Esophagus muscularis mucosa (tissue), 4 donors: ENCODE measurements at regions not wholly inside any gene's neighbourhood (a gene's known extent, or its start where the extent isn't known, plus 50 kb on each side); places are given as distances from the start of the nearest gene placed in this dataset.

Experiments
- DNase-seq: peaks from one replicate; pipeline ENCODE4 v3.0.0-alpha.2; 2017; ENCODE audit errors: extremely low spot score
- H3K27ac ChIP-seq, 4 donors: fragments of 200-600 bp; sonication (generic); replicated peaks in 1 of 4; 1 replicate in 3 of 4; 2 replicates in 1 of 4; pipeline ENCODE4 v1.5.1; 2016 to 2019; ENCODE audit warnings: mild to moderate bottlenecking in 1 of 4
- H3K27me3 ChIP-seq, 4 donors: fragments of 200-600 bp; sonication (generic); one replicate each; pipeline versions ENCODE4 v1.5.1 to v1.6.0; 2016 to 2019
- H3K36me3 ChIP-seq, 4 donors: fragments of 200-600 bp; sonication (generic); one replicate each; pipeline ENCODE4 v1.5.1; 2016 to 2019
- H3K4me1 ChIP-seq, 4 donors: fragments of 200-600 bp; sonication (generic); one replicate each; pipeline ENCODE4 v1.5.1; 2016 to 2019
- H3K4me3 ChIP-seq, 4 donors: fragments of 200-600 bp; sonication (generic); 1 replicate in 2 of 4; 2 replicates in 2 of 4; pipeline ENCODE4 v1.5.1; 2016 to 2019; ENCODE audit warnings: mild to moderate bottlenecking in 4 of 4, moderate library complexity in 1 of 4
- H3K9me3 ChIP-seq, 4 donors: fragments of 200-600 bp; sonication (generic); 1 replicate in 3 of 4; 2 replicates in 1 of 4; pipeline ENCODE4 v1.5.1; 2016 to 2019
- EP300 ChIP-seq: sonication (generic); formaldehyde crosslinking; IDR thresholded peaks from one replicate; pipeline ENCODE4 v1.6.1; 2017; ENCODE audit warnings: antibody characterized with exemption
- POLR2A ChIP-seq: fragments of 450-650 bp; IDR thresholded peaks from one replicate; pipeline ENCODE4 v1.6.1; 2017; ENCODE audit warnings: antibody characterized with exemption, moderate library complexity, mild to moderate bottlenecking, low read depth
- POLR2AphosphoS5 ChIP-seq, 2 donors: sonication (generic); formaldehyde crosslinking; IDR thresholded peaks; one replicate each; pipeline ENCODE4 v1.6.1; 2017; ENCODE audit warnings: antibody characterized with exemption in 2 of 2
- WGBS: methylation state at CpG from one replicate; pipeline ENCODE4 v1.1.5; 2018; 5-methylcytosine and 5-hydroxymethylcytosine counted together
- intact Hi-C: fragments of 100-400 bp; cut with DNase I; formaldehyde crosslinking; loops from one replicate; pipeline ENCODE4 v1.15.1; 2023
- TF ChIP-seq, protein P1 (sequence below), 3 experiments: fragments of 200-600 bp in 2 of 3; fragments of 450-650 bp in 1 of 3; sonication (generic) in 2 of 3; IDR thresholded peaks; one replicate each; pipeline ENCODE4 v1.5.1; 2017 to 2019; ENCODE audit warnings: antibody characterized with exemption in 3 of 3, mild to moderate bottlenecking in 2 of 3, moderate library complexity in 1 of 3

DNA sequence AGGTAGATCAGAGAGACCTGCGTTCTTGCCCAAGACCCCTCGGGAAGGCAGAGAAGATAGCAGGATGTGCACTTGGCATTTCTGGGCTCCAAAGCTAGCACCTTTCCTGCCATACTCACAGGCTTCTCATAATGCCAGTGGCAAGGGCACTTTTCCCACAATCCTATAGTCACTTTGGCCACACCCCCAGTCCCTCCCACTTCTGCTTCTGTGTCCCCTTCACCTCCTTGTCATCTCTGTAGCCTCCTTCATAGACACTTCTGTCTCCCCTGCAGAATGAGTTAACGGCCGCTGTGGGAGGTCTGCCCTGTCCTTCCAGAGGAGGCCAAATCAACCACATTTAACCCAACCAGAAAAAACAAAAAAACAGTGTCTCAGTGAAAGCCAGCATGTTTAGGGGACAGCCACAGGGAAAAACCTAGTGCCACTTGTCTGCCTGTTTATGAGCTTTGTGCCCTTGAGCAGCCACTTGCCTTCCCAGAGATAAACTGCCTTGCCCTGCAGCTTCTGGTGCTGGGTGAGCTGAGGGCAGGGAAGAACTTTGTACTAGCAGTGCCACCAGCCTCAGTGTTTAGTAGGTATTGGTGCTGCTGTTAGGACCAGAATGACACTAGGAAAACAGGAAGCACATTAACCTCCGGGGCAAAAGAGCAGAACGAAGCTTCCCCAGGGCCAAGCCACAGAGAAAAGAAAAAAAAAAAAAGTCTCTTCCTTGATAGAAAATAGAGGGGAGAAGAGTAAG, 193.0 kb upstream of the PWP1 start:
- Histone ChIP-seq H3K36me3 (no peaks in the 10 kb centered on the region), H3K27ac (no peak overlapping the region), H3K9me3 (no peaks in the 10 kb centered on the region), H3K4me1 (peaks cover 0 to 6% (median 0%) of the 10 kb centered on the region in 4 donors), H3K4me3 (no peak overlapping the region), H3K27me3 (peaks cover 0 to 11% (median 0%) of the 10 kb centered on the region in 4 donors)
- TF ChIP-seq, protein P1, sequence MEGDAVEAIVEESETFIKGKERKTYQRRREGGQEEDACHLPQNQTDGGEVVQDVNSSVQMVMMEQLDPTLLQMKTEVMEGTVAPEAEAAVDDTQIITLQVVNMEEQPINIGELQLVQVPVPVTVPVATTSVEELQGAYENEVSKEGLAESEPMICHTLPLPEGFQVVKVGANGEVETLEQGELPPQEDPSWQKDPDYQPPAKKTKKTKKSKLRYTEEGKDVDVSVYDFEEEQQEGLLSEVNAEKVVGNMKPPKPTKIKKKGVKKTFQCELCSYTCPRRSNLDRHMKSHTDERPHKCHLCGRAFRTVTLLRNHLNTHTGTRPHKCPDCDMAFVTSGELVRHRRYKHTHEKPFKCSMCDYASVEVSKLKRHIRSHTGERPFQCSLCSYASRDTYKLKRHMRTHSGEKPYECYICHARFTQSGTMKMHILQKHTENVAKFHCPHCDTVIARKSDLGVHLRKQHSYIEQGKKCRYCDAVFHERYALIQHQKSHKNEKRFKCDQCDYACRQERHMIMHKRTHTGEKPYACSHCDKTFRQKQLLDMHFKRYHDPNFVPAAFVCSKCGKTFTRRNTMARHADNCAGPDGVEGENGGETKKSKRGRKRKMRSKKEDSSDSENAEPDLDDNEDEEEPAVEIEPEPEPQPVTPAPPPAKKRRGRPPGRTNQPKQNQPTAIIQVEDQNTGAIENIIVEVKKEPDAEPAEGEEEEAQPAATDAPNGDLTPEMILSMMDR (IDR thresholded peaks at IDR 0.05): no peak
- no peak for TF ChIP-seq POLR2AphosphoS5 (IDR thresholded peaks at IDR 0.05)
- no peak for TF ChIP-seq POLR2A
- TF ChIP-seq EP300: no peak
- no peak for DNase-seq
- 70% methylated on average over 6 of the region's 6 CpGs for WGBS
- intact Hi-C loops: no loop called here

DNA sequence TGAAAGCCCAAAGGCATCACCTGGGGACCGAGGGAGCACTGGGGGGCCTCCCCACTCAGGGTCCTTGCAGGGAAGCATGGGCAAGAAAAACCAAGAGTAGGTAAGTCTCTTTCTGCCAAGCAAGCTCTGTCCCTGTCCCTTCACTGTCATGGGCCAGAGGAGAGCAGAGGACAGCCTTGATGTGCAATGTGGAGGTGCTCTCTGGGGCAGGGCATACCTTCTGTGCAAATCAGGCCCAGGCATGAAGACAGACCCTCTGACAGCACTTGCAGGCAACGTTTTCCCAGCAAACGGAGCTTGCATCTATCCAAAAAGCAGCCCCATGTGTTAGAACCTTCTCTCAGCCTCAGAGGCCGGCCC, 192.5 kb upstream of the PWP1 start:
- no peak overlapping the region for H3K4me3 ChIP-seq
- no peak overlapping the region for H3K27ac ChIP-seq
- WGBS: 90% methylated on average over 3 of the region's 4 CpGs
- DNase-seq: no peak
- peaks cover 0 to 6% (median 0%) of the 10 kb centered on the region in 4 donors for H3K4me1 ChIP-seq
- peaks cover 0 to 11% (median 0%) of the 10 kb centered on the region in 4 donors for H3K27me3 ChIP-seq
- TF ChIP-seq POLR2AphosphoS5 (IDR thresholded peaks at IDR 0.05): no peak
- no peak for TF ChIP-seq EP300
- TF ChIP-seq, protein P1 (IDR thresholded peaks at IDR 0.05): no peak
- TF ChIP-seq POLR2A: no peak
- no peaks in the 10 kb centered on the region for H3K36me3 ChIP-seq
- no peaks in the 10 kb centered on the region for H3K9me3 ChIP-seq
- intact Hi-C loops: no loop called here

DNA sequence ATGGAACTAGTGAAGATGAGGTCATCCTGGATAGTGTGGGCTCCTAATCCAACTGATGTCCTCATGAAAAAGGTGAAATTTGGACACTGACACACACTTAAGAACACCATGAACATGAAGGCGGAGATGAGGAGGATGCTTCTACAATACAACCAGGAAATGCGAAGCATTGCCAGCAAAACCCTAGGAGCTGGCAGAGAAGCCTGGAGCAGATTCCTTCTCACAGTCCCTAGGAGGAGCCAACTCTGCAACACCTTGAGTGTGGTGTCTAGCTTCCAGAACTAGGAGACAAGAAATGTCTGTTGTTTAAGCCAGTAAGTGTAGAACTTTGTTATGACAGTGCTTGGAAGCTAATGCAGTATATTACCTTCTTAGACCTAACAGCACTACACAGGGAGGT, 191.9 kb upstream of the PWP1 start:
- Histone ChIP-seq H3K27me3 (peaks cover 0 to 11% (median 0%) of the 10 kb centered on the region in 4 donors), H3K4me1 (peaks cover 0 to 6% (median 0%) of the 10 kb centered on the region in 4 donors), H3K36me3 (no peaks in the 10 kb centered on the region), H3K9me3 (no peaks in the 10 kb centered on the region), H3K27ac (no peak overlapping the region), H3K4me3 (no peak overlapping the region)
- WGBS: 96% methylated on average over 2 of the region's 2 CpGs
- intact Hi-C loops: no loop called here
- no peak for DNase-seq
- TF ChIP-seq EP300 (no peak), POLR2A (no peak), POLR2AphosphoS5 (IDR thresholded peaks at IDR 0.05) (no peak)
- TF ChIP-seq, protein P1 (IDR thresholded peaks at IDR 0.05): no peak

DNA sequence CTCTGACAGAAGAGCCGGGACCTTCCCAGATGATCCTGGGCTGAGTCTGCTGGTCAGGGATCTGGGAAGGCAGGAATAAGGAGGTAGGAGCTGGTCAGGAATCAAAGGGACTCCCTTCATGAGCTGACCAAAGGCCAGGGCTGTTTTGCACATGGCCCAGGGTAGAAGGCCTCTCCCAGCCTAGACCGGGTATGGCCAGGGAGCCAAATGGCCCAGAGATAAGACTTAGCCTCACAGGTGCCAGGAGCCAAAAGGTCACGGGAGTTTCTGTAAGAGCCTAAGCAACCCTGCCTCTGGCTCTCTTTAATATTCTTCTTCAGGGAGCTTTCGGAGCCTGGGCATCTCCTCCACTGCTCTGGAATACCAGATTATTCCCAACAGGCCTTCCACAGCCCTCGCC, 191.3 kb upstream of the PWP1 start:
- H3K4me1 ChIP-seq: peaks cover 0 to 6% (median 0%) of the 10 kb centered on the region in 4 donors
- intact Hi-C loops: no loop called here
- H3K27me3 ChIP-seq: peaks cover 0 to 8% (median 0%) of the 10 kb centered on the region in 4 donors
- H3K36me3 ChIP-seq: no peaks in the 10 kb centered on the region
- H3K9me3 ChIP-seq: no peaks in the 10 kb centered on the region
- TF ChIP-seq POLR2A (no peak), POLR2AphosphoS5 (IDR thresholded peaks at IDR 0.05) (no peak), EP300 (no peak)
- TF ChIP-seq, protein P1 (IDR thresholded peaks at IDR 0.05): no peak
- H3K27ac ChIP-seq: no peak overlapping the region
- 82% methylated on average over 4 of the region's 5 CpGs for WGBS
- no peak for DNase-seq
- no peak overlapping the region for H3K4me3 ChIP-seq
